ENCODE measurements at regions not wholly inside any gene's neighbourhood (a gene's known extent, or its start where the extent isn't known, plus 50 kb on each side); places are given as distances from the start of the nearest gene placed in this dataset.
"Not testable (repeated sequence)": the region's sequence is repeated elsewhere in the genome, so short reads cannot be mapped to it uniquely, and the experiment has no call there.

- DNase-seq (ENCODE audit: low spot score) = no peak
Observed at GRCh38 chr6:121764493-121764892, 329.0 kb downstream of the GJA1 start.

- no peak for DNase-seq (ENCODE audit: low spot score)
Observed at GRCh38 chr6:121765060-121765459, 329.6 kb downstream of the GJA1 start.

DNA sequence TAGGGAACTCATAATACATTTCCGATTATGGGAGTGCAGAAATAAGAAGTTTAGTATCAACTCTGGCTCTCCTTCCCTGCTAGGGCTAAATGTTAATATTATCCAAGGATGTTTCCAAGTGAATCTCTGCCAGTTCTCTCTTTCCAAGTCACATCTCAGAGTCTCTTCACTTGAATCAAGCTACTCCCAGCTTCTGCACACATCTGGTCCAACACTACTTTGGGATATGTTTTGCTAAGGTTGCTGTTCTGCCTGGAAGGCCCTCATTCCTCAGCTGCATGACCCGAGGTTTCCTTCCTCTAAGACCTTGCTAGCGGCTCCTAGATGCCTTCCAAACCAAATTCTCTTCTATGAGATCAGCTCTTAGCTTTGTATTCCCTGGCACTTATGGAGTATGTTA, 331.8 kb downstream of the GJA1 start:
- DNase-seq (ENCODE audit: low spot score) = peak; percentile 10

DNA sequence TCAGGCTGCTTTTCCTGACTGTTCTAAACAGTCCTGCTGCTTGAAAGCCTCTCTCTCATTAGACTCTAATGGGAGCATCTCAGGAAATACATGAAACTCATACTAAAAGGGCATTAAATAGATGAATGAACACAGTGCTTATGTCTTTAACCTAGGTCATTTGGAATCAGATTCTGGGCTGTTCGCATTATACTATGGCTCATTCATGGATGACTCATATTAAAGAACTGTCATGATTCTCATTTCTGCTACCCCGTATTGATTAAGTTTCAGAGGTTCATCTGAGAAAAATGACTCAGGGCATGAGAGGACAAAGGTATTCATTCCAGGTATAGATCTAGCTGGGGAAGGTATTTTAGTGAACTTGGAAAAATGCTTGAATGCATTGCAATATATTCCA, 335.5 kb downstream of the GJA1 start:
- no peak for DNase-seq (ENCODE audit: low spot score)

GRCh38 chr6:121771937-121772720, 336.7 kb downstream of the GJA1 start:
- no peak for DNase-seq (ENCODE audit: low spot score)

DNA sequence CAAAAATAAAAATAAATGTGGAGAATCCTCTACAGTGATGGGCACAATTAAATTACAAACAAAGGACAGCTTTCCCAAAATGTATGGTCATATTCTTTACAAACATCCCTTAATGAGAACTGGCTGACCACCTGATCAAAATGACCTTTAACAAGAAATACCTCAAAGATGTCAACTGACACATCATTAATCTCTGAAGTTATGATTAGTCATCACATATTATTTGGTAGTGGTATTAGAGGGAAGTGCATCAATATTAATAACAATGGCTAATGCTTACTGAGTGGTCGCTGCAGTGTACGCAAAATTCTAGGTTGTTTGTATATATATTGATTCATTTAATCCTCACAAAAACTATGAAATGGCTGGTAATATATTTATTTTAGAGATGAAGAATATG, 340.6 kb downstream of the GJA1 start:
- no peak for DNase-seq (ENCODE audit: low spot score)

DNA sequence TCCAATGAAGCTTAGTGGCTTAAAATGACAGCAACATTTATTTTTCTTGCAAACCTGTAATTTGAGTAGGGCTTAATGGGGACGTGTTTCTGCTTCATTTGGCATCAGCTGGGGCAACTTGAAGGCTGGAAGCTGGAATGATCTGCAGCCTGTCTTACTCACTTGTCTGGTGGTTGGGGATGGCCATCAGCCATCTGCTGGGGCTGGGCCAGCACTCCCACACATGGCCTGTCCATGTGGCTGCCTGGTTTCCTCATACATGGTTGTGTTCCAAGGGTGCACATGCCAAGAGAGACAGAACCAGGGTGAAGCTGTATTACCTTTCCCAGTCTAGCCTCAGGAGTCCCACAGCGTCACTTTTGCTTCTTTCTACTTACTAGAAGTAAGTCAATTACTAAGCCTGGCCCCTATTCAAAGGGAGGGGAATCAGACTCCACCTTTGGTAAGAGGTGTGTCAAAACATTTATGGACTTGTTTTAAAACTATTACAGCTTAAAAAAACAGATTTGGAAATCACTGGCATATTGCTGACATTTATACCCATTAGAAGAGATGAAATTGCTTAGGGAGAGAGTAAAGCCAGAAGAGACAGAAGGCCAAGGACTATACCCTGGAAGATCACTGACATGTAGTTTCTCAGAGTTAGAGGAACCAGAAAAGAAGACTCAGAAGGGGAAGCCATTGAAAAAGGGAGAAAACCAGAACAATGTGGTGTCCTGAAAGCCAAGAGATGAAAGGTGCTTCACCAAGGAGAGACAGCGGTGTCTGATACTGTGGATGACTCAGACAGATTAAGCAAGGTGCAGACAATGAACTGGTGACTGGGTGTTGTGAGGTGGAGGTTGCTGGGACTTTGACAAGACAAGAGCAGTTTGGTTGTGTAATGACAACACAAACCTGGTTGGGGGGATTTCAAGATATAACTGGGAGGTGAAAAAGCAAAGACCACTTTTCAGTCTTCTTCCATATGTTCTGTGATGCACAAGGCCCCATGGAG, 345.2 kb downstream of the GJA1 start:
- peak; percentile 93 for DNase-seq (ENCODE audit: low spot score)

- peak; percentile 34 for DNase-seq (ENCODE audit: low spot score)
Observed at GRCh38 chr6:121791396-121792315, 356.2 kb downstream of the GJA1 start.

DNA sequence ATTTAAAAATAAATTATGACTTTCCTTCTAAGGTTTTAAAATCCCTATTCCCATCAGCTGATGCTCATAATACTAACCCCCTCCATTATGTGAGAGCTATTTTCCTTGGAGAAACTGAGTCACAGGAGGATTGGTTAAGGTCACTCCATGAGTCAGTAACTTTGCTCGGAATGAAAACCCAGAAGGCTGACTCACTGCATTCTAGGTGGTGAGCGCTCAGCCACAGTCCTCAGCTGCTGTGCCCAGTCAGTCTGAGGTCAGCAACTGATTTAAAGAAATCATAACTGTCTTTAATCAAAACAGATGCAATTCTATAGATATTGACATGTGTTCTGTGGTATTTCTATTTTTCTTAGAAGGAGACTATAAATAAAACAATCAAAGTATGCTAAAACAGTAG, 359.2 kb downstream of the GJA1 start:
- peak; percentile 90 for DNase-seq (ENCODE audit: low spot score)

DNA sequence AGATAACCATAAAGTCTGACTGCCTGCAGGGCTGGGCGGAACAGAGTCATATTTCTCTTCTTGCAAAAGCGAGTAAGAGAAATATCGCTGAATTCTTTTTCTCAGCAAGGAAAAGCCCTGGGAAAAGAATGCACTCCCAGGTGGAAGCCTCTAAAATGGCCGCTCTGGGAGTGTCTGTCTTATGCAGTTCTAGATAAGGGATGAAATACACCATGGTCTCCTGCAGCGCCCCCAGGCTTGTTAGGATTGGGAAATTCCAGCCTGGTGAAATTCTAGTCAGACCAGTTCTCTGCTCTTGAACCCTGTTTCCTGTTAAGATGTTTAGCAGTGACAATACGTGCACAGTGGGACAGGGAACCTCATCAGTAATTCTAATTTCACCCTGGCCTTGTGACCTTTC, 362.2 kb downstream of the GJA1 start:
- DNase-seq (ENCODE audit: low spot score) = not testable (repeated sequence)

DNA sequence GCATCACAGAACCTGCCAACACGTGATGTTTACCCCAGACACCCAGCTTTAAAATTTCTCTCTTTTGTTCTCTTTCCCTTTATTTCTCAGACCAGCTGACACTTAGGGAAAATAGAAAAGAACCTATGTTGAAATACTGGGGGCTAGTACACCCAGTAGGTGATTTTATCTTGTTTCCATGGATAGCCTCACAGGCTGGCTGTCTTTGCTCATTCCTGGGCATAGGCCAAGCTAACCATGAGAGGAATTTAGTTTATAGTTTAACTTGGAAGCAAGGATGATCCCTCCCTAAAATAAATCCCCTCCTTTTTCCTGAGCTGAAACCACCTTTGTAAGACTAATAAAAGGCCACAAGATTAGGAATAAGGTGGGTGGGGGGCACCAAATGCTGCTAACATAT, 362.7 kb downstream of the GJA1 start:
- DNase-seq (ENCODE audit: low spot score) = not testable (repeated sequence)

DNA sequence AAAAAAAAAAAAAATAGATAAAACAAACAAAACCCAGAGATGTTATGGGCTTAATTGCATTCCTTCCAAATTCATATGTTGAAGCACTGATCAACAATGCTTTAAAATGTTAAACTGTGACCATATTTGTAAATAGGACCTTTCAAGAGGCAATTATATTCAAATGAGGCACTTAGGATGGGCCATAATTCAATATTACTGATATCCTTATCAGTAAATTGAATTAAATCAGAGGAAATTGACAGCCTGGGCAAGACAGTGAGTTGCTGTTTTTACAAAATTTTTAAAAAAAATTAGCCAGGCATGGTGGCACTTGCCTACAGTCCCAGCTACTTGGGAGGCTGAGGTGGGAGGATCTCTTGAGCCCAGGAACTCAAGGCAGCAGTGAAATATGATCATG, 364.1 kb downstream of the GJA1 start:
- DNase-seq (ENCODE audit: low spot score) = no peak

DNA sequence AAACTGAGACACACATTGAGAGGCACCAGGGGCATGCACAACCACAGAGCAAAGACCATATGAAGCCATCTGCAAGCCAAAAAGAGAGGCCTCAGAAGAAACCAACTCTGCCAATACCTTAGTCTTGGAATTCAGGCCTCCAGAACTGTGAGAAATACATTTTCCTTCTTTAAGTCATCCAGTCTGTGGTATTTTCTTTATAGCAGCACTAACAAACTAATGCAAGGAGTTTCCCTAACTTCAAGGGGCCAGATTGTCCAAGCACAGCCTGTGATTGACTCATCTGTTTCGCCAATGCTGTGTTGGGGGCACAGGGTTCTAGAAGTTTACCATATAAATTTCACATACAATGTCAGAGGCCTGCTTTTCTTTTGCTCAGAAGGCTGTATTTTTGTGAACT, 364.6 kb downstream of the GJA1 start:
- no peak for DNase-seq (ENCODE audit: low spot score)

GRCh38 chr6:121806116-121806515, 370.7 kb downstream of the GJA1 start:
- no peak for DNase-seq (ENCODE audit: low spot score)

DNA sequence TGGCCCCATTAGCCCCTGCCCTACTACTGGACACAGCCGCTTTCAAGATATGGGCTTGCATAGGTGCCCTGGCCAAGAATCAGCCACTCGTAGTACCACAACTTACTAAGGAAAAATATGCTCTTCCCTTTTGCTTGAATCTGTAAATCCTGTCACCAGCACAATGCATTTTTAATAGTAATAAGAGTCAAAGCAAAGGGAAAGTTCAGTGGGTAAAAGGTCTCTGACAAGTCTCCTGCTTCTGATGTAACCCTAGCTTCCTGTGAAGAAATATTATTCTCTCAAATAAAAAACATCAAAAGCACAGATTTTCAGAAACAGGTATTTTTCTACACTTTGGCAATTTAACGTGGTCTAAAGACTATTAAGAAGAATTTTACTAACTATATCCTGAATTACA, 373.8 kb downstream of the GJA1 start:
- DNase-seq (ENCODE audit: low spot score) = no peak

- DNase-seq (ENCODE audit: low spot score) = no peak
Observed at GRCh38 chr6:121810158-121811032, 374.9 kb downstream of the GJA1 start.

DNA sequence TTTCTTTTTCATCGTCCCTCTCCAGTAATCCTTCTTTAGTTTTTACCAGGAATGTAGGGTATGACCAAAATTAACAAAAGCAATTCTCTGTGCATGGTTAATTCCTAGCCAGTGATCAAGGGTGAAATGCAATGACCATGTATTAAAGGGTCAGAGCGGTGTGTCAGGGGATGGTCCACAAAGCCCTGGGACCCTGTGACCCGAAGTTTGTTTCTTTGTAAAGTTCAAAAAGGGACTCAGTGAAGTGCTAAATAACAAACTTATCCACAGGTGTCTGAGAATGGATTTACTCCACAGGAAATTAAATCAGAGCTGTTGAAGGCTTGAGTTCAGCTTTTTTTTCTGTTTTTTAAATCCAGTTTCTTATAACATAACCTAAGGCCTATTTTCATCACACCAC, 375.7 kb downstream of the GJA1 start:
- DNase-seq (ENCODE audit: low spot score) = no peak

DNA sequence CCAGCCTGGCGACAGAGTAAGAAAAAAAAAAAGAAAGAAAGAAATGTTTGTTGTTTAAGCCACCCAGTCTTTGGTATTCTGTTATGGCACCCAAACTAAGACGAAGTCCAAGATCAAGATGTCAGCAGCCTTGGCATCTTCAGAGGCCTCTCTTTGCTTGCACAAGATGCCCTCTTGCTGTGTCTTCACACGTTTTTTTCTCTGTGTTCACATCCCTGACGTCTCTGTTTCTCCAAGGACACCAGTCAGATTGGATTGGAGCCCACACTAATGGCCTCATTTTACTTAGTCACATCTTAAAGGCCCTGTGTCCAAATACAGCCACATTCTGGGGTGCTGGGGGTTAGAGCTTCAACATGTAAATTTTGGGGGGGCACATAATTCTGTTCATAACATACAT, 380.9 kb downstream of the GJA1 start:
- no peak for DNase-seq (ENCODE audit: low spot score)

DNA sequence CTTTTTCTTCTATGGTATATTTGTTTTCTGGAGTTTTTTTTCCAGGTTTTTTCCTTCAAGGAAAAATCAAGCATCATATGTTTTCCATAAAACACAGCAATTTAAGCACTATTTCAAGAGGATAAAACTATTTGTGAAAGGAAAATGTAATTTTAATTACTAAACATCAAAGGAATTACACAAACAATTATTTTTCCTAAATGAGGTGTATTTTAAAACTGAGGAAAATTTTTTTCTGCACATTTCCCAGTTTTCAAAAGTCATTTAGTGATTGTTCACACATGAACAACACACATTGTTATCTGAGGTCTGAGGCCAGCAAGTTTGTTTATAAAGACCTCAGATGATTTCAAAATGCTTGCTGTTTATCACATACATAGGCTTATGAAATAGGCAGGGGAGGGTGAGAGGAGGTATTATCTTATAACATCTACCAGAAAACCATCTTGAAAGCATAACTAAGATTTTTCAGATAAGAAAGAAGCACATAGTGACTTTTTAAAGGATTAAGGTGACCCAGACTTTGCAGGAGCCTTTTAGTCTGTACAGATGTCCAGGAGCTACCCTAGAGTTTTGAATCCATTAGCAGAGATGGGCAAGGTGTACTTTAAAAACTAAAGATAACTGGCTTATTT, 381.6 kb downstream of the GJA1 start:
- no peak for DNase-seq (ENCODE audit: low spot score)

DNA sequence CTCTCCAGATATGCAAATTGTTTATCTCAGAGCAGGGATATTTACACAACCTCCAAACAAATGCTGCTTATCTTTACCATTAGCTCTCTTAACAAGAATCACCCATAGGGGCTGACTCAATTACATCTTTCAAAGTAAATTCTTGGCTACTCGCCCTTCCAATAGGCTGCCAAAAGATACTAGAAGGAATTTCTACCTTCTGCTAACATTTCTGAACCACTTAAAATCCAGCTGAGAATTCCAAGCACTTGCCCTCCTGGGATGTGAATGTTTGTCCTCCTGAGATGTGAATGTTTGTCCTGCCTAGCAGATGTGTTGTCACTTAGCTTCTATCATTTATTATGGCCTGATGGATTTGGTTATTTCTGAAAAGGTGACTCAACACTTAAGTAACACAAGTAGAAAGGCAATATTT, 388.0 kb downstream of the GJA1 start:
- no peak for DNase-seq (ENCODE audit: low spot score)
